Activated naive CD4-positive, alpha-beta T cell treated with anti-CD3 and anti-CD28 coated beads for 36 hours (primary cell): ENCODE measurements at regions not wholly inside any gene's neighbourhood (a gene's known extent, or its start where the extent isn't known, plus 50 kb on each side); places are given as distances from the start of the nearest gene placed in this dataset.

Source experiments
- CTCF ChIA-PET: fragments of 350-600 bp; sonication (Branson Sonifier 250); formaldehyde crosslinking; loops from one replicate; lab custom pipeline; 2021; ENCODE audit warnings: antibody characterized with exemption; lab: Charles Lee
- DNase-seq: peaks from one replicate; pipeline ENCODE4 v3.0.0-alpha.2; 2020
- H3K27ac Mint-ChIP-seq: one replicate; pipeline ENCODE4 v1.8.0; 2021; ENCODE audit warnings: mild to moderate bottlenecking, mixed read lengths
- H3K27me3 Mint-ChIP-seq: one replicate; pipeline ENCODE4 v1.8.0; 2021; ENCODE audit warnings: low read depth, mixed read lengths
- H3K36me3 Mint-ChIP-seq: one replicate; pipeline ENCODE4 v1.8.0; 2021; ENCODE audit warnings: low read depth, mixed read lengths
- H3K4me1 Mint-ChIP-seq: one replicate; pipeline ENCODE4 v1.8.0; 2021; ENCODE audit warnings: low read depth, mixed read lengths
- H3K4me3 Mint-ChIP-seq: one replicate; pipeline ENCODE4 v1.8.0; 2021; ENCODE audit warnings: mild to moderate bottlenecking, moderate library complexity, mixed read lengths
- H3K9me3 Mint-ChIP-seq: one replicate; pipeline ENCODE4 v1.8.0; 2021; ENCODE audit warnings: mixed read lengths
- intact Hi-C: fragments of 100-400 bp; cut with micrococcal nuclease; formaldehyde crosslinking; loops from one replicate; pipeline ENCODE4 v1.15.1; 2023

DNA sequence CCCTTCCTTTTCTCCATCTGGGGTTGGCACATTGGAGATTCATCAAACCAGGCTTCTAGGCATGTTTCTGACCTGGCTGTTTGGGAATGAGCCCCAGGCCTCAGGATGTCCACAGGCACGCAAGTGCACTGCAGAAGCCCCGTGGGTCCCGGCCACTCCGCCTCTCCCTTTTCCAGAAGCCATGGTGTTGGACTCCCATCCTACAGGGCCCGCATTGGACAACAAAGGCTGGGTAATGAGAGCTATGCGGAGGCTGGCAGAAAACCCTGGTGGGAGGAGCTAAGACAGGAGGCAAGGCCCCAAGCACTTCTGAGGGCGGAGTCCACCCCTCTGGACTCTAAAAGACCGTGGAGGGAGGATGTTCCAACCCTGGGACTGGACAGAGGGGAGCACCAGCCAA, 160.6 kb downstream of the OLFM1 start:
- intact Hi-C loops = no loop called here
- no peak for DNase-seq
- H3K27ac Mint-ChIP-seq = no peak overlapping the region
- H3K4me3 Mint-ChIP-seq = no peak overlapping the region
- no peaks in the 10 kb centered on the region for H3K9me3 Mint-ChIP-seq
- H3K4me1 Mint-ChIP-seq = no peaks in the 10 kb centered on the region
- peaks cover 7% of the 10 kb centered on the region for H3K27me3 Mint-ChIP-seq
- no peaks in the 10 kb centered on the region for H3K36me3 Mint-ChIP-seq
- CTCF ChIA-PET = no interaction called here

DNA sequence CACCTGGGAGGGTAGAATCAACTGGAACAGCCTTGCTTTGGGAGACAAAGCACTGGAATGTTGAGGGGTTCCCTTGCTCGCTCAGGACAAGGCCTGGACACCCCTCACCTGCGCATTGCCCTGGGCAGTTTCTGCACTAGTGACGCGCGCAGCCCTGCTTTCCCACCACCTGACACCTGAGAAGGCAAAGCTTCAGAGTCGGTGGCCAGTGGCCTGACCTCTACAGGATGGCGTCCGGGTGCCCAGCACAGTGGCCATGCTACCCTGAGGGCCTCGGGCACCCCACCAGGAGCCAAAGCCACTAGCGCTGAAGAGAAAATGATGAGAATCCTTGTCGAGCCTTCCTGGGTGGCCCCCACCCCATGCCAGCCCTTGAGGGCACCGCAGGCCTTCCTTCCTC, 161.3 kb downstream of the OLFM1 start:
- Mint-ChIP-seq H3K4me3 (no peak overlapping the region), H3K27me3 (peaks cover 7% of the 10 kb centered on the region), H3K36me3 (no peaks in the 10 kb centered on the region), H3K27ac (no peak overlapping the region), H3K4me1 (no peaks in the 10 kb centered on the region), H3K9me3 (no peaks in the 10 kb centered on the region)
- intact Hi-C loops = no loop called here
- no peak for DNase-seq
- CTCF ChIA-PET = no interaction called here

DNA sequence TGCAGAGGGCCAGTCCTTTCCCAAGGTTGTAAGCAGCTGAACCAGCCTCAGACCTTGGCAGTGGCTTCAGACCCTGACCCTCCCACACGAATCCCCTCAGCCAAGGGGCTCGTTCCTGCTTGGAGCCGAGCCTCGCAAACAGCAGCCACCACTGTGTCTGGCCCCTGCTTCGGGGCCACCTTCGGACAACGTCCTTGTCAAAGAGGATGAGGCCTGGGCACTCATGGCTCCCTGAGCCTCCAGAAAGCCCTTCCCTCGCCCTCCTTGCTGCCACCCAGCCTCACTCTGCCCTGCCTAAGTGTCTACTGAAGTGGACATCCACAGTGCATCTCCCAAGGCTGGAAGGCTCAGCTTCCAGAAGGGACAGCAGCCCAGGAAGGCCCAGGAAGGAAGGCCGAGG, 161.7 kb downstream of the OLFM1 start:
- H3K27ac Mint-ChIP-seq = no peak overlapping the region
- CTCF ChIA-PET = no interaction called here
- H3K4me3 Mint-ChIP-seq = no peak overlapping the region
- DNase-seq = no peak
- H3K9me3 Mint-ChIP-seq = no peaks in the 10 kb centered on the region
- H3K4me1 Mint-ChIP-seq = no peaks in the 10 kb centered on the region
- H3K27me3 Mint-ChIP-seq = peaks cover 7% of the 10 kb centered on the region
- intact Hi-C loops = no loop called here
- H3K36me3 Mint-ChIP-seq = no peaks in the 10 kb centered on the region

DNA sequence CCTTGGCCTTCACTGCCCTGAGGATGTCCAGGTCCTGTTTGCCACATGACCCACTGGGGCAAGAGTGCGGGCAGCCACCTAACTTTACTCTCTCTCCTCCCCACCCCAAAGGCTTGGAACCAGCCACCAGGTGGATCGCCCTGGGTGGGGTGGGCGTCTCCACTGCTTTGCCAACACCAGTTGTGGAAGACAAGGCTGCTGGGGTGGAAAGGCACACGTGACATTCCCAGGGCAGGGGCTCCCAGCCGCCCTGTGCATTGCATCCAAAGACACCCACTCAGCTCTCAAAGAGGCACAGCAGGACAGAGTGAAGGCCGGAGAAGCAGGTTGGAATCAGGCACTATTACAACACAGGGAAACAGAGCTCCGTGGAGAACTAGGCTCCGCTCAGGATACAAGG, 162.2 kb downstream of the OLFM1 start:
- no peak for DNase-seq
- Mint-ChIP-seq H3K27ac (no peak overlapping the region), H3K4me1 (no peaks in the 10 kb centered on the region), H3K9me3 (no peaks in the 10 kb centered on the region), H3K36me3 (no peaks in the 10 kb centered on the region), H3K4me3 (no peak overlapping the region), H3K27me3 (peaks cover 7% of the 10 kb centered on the region)
- CTCF ChIA-PET = no interaction called here
- intact Hi-C loops = no loop called here

DNA sequence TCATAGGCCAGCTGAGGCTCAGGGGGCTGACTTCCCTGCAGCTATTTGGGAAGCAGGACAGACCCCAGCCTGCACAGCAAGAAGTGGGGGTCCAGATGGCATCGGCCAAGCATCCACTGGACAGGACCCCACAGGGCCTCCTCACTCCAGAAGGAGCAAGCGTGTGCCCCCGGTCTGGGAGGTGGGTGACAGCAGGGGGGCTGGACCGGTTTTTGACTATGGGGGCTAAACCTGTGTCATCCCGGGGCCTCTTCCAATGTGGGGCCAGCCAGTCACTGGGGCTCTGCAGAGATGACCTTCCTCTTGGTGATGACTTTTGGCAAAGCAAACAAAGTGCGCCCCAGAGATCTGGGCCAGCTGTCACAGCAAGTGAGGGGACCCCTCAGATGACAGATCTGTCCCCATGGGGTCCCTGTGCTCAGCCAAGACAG, 163.9 kb downstream of the OLFM1 start:
- H3K4me1 Mint-ChIP-seq = no peaks in the 10 kb centered on the region
- H3K27ac Mint-ChIP-seq = no peak overlapping the region
- H3K27me3 Mint-ChIP-seq = no peaks in the 10 kb centered on the region
- no peaks in the 10 kb centered on the region for H3K36me3 Mint-ChIP-seq
- intact Hi-C loops = no loop called here
- H3K9me3 Mint-ChIP-seq = no peaks in the 10 kb centered on the region
- CTCF ChIA-PET = no interaction called here
- H3K4me3 Mint-ChIP-seq = no peak overlapping the region
- DNase-seq = no peak

DNA sequence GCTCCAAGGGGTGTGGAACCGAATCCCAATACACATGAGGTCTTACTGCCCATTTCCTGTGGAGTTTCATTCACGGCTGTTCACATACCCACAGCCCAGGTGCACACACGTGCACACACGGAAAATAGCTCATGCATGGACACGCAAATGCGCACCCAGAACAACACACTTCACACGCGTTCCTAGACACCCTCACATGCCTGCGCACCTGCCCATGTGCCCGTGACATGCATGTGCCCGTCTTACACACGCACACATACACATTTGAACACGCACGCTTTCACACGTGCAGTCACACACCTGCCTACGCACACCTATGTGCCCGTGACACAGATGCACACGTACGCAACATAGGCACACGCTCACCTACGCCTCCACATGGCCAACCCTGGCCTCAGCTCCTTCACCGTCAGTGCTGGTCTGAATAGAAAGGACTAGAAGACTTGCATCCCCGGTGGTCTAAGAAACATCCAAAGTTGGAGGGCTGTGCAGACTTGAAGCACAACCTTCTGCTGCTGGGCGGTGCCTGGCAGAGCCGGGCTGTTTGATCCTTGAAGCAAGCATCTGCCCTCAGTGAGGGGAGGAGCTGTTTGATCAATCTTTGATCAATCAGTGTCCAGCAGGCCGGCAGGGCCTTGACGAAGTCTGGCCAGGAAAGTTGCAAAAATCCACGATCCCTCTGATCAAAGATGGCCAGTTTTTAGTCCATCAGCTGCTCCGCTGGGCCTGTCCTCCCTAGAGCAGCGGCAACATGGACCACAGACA, 164.7 kb downstream of the OLFM1 start:
- H3K4me1 Mint-ChIP-seq = no peaks in the 10 kb centered on the region
- no peaks in the 10 kb centered on the region for H3K9me3 Mint-ChIP-seq
- peaks cover 3% of the 10 kb centered on the region for H3K27me3 Mint-ChIP-seq
- intact Hi-C loops = no loop called here
- DNase-seq = no peak
- H3K4me3 Mint-ChIP-seq = no peak overlapping the region
- no peaks in the 10 kb centered on the region for H3K36me3 Mint-ChIP-seq
- H3K27ac Mint-ChIP-seq = no peak overlapping the region
- CTCF ChIA-PET = no interaction called here

DNA sequence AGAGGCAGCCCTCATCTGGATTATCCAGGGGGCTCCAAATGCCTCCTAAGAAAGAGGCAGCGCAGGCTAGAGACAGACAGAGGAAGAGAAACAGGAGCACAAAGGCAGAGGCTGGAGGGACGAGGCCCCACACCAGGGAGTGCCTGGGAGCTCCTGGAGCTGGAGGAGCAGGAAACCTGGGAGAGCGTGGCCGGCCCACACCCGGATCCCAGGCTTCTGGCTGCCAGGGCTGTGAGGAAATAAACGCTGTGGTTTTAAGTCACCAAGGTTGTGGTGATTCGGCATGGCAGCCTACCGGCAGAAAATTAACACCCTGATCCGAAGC, 165.5 kb downstream of the OLFM1 start:
- Mint-ChIP-seq H3K4me1 (no peaks in the 10 kb centered on the region), H3K27ac (no peak overlapping the region), H3K9me3 (no peaks in the 10 kb centered on the region), H3K27me3 (peaks cover 3% of the 10 kb centered on the region), H3K4me3 (no peak overlapping the region), H3K36me3 (no peaks in the 10 kb centered on the region)
- CTCF ChIA-PET = interaction anchor here (0.6 kb wide), 1 partner anchor 1814 kb away, joined by 3 read pairs; no protein-coding TSS in a partner anchor
- no peak for DNase-seq
- intact Hi-C loops = no loop called here

DNA sequence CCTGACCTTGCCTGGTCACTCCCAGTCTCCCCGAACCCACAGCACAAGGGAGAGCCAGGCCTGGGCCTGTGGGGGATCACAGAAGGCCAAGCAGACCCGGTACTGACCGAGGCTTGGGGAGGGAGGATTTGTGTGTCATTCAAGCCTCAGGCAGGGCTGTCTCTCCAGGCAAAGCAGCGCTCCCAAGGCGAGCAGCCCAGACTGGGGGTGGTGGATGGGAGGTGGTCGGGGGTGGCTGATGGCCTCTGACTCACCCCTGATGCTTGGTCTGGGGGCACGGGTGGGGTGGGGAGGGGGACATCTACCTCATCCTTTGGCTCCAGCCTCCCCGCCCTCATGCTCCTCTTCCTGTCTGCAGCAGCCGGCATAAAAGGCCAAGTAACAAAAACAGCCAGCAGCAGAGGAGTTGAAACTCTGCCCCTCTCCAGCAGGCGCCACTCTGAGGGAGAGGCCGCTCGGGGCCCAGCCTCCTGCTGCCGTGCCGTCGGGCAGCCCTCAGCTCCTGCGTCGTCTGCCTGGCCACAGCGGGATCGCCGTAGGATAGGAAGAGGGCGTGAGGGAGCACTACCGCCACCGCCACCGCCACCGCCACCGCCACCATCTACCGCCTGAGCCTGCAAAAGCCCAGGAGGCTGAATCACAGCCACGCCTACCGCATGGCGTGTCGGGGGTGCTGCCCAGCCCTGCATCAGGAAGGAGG, 166.0 kb downstream of the OLFM1 start:
- Mint-ChIP-seq H3K36me3 (no peaks in the 10 kb centered on the region), H3K4me3 (no peak overlapping the region), H3K27ac (no peak overlapping the region), H3K27me3 (peaks cover 3% of the 10 kb centered on the region), H3K4me1 (no peaks in the 10 kb centered on the region), H3K9me3 (no peaks in the 10 kb centered on the region)
- intact Hi-C loops = no loop called here
- DNase-seq = no peak
- CTCF ChIA-PET = interaction anchor here (0.6 kb wide), 1 partner anchor 1814 kb away, joined by 3 read pairs; no protein-coding TSS in a partner anchor

DNA sequence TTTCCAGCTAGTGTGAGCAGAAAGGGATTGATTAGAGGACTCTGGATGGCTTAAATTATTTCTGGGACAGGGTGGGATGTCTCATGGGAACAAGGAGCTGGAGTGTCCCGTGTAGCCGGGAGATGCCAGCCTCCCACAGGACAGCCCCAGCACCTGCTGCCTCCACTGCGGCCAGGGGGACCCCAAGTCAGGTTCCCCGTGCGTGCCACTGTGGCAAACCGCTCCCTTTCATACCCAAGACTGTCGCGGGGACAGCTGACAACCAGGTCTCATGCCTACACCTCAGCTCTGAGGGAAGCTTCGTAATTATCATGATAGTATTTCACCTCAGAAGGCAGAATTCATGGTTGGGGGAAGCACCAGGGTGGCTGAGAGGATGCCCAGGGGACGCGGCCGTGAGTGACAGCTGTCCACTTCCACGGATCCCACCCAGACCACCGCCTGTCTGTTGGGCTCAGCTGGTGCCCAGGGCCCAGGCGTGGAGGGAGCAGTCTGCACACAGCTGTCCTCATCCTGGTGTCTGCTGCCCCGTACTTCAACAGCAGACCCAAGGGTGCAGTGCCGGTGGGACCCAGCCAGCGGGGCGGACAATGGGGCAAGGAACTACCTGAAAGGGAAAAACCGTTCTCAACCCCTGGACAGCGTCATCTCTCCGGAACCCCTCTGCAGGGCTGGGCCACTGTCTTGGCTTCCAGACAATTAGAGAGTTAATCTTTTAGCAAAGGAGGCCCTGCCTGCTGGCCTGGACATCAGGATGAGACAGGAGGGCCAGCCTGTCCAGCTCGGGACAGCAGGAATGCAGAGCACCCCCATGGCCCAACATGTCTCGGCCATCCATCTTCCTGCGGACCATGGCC, 166.9 kb downstream of the OLFM1 start:
- CTCF ChIA-PET = no interaction called here
- Mint-ChIP-seq H3K4me3 (no peak overlapping the region), H3K36me3 (no peaks in the 10 kb centered on the region), H3K27ac (no peak overlapping the region), H3K27me3 (peaks cover 3% of the 10 kb centered on the region), H3K9me3 (no peaks in the 10 kb centered on the region), H3K4me1 (no peaks in the 10 kb centered on the region)
- intact Hi-C loops = no loop called here
- no peak for DNase-seq

DNA sequence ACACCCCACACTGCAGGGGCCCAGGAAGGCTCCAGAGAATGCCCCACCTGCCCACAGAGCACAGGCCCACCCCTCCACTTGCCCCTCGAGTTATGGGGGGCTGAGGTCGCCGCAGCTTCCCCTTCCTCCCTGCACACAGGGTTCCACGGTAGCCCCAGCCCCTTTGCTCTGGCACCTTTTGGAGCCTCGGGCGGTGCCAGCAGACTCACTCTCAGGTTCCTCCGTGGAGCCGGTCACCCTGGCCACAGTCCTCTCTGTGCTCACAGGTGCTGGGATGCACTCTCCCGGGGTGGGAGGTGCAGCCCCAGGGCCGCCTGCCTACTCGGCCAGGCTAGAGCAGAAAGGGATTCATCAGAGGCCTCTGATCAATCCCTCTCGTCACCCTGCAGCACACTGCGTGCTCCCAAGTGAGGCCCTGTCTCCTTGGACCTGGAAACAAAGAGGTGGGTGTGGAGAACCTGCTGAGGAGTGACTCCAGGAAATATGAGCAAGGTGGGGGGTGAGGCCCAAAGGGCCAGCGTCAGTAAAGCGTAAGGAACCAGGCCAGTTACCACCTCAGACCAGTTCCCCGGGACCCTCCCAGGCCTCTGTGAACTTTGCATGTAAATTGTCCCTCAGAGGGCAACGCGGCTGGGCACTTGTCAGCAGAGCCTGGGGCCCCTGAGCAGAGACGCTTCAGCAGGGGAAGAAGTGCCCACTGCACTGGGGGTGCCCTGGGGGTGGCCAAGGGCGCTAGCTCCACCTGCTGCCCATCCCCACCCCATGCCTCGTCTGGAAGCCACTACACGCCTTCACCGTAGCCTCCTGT, 167.8 kb downstream of the OLFM1 start:
- Mint-ChIP-seq H3K36me3 (no peaks in the 10 kb centered on the region), H3K27me3 (peaks cover 3% of the 10 kb centered on the region), H3K4me1 (no peaks in the 10 kb centered on the region), H3K4me3 (no peak overlapping the region), H3K9me3 (no peaks in the 10 kb centered on the region), H3K27ac (no peak overlapping the region)
- CTCF ChIA-PET = no interaction called here
- intact Hi-C loops = no loop called here
- no peak for DNase-seq

DNA sequence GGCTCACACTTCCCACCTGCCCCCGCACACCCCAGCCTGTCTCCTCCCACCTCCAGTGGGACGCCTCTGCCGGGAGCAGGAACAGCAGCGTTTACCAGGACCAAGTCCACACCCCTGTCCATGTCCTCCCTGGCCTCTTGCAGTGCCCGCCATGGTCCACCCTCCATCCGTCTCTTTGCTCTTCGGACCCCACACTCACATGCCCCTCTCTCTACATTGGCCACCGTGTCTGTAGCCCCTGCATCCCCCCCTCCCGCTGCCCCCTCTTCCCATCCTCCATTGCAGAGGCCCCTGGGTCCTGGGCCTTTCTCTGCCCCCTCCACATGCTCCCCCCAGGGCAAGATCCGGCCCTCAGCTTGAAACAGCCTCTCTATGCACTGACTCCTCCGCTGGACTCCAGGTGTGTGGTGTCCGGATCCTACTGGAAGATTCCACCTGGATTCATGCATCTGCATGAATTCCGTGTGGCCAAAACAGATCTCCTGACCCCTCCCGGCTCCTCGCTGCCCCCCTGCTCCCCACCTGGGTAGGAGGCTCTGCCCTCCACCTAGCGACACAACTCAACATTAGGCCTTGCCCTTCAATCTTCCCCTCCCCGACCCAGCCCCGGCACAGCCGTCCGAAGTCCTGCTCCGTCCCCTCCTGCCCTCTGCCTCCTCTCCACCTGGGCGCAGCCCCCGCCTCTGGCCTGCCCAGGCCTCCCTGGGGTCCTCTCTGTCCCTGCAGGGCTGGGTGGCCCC, 168.5 kb downstream of the OLFM1 start:
- H3K4me3 Mint-ChIP-seq = no peak overlapping the region
- no peak overlapping the region for H3K27ac Mint-ChIP-seq
- no peaks in the 10 kb centered on the region for H3K36me3 Mint-ChIP-seq
- H3K27me3 Mint-ChIP-seq = peaks cover 3% of the 10 kb centered on the region
- H3K4me1 Mint-ChIP-seq = no peaks in the 10 kb centered on the region
- no peak for DNase-seq
- intact Hi-C loops = no loop called here
- CTCF ChIA-PET = no interaction called here
- H3K9me3 Mint-ChIP-seq = no peaks in the 10 kb centered on the region
